ENCODE measurements at regions not wholly inside any gene's neighbourhood (a gene's known extent, or its start where the extent isn't known, plus 50 kb on each side); places are given as distances from the start of the nearest gene placed in this dataset.

- TF ChIP-seq CTCF (conservative IDR thresholded peaks at IDR 0.05; ENCODE audit: low read depth, low read length) = no peak
- TF ChIP-seq POLR2A (IDR thresholded peaks at IDR 0.05; ENCODE audit: low read depth, low read length) = no peak
- no peak for TF ChIP-seq RAD21 (IDR thresholded peaks at IDR 0.05; ENCODE audit: low read length)
- TF ChIP-seq USF2 (IDR thresholded peaks at IDR 0.05; ENCODE audit: low read depth, low read length) = no peak
- no peak for TF ChIP-seq CHD1 (IDR thresholded peaks at IDR 0.05; ENCODE audit: low read depth, low read length)
- no peak for TF ChIP-seq RCOR1 (IDR thresholded peaks at IDR 0.05; ENCODE audit: insufficient replicate concordance, low read length)
- TF ChIP-seq ELK1 (IDR thresholded peaks at IDR 0.05; ENCODE audit: borderline replicate concordance, low read depth, low read length) = no peak
Measured at GRCh38 chr7:156450473-156450872, 190.1 kb upstream of the RNF32 start.
